Keratinocyte (primary cell): ENCODE measurements at regions not wholly inside any gene's neighbourhood (a gene's known extent, or its start where the extent isn't known, plus 50 kb on each side); places are given as distances from the start of the nearest gene placed in this dataset.

ENCODE experiments used
- DNase-seq: peaks from one replicate; pipeline ENCODE4 v3.0.0-alpha.2; 2011; ENCODE audit warnings: low read depth, missing footprints, low spot score
- FAIRE-seq: peaks from 2 replicates; lab custom pipeline; 2011; peaks lifted over from hg19 to GRCh38; lab: Jason Lieb, UNC
- H2AFZ ChIP-seq: 2 replicates; pipeline ENCODE4 v1.6.0; 2012; ENCODE audit warnings: low read length, control low read depth, inconsistent platforms; ENCODE audit not compliant: control insufficient read depth
- H3K27ac ChIP-seq: 2 replicates; pipeline ENCODE4 v1.5.1; 2011; ENCODE audit warnings: low read length; ENCODE audit not compliant: control insufficient read depth, insufficient read depth
- H3K27me3 ChIP-seq: 3 replicates; pipeline ENCODE4 v1.6.0; 2011; ENCODE audit warnings: low read length; ENCODE audit not compliant: control insufficient read depth, insufficient read depth; ENCODE audit errors: extremely low read depth
- H3K36me3 ChIP-seq, 2 experiments: 2 replicates in 1 of 2; 3 replicates in 1 of 2; pipeline ENCODE4 v1.5.1; 2011; ENCODE audit warnings: low read length in 2 of 2, mild to moderate bottlenecking in 1 of 2; ENCODE audit not compliant: control insufficient read depth in 2 of 2, insufficient read depth in 2 of 2; ENCODE audit errors: extremely low read depth in 1 of 2
- H3K4me1 ChIP-seq: 3 replicates; pipeline ENCODE4 v1.5.1; 2011; ENCODE audit warnings: low read length; ENCODE audit not compliant: control insufficient read depth, insufficient read depth; ENCODE audit errors: extremely low read depth
- H3K4me2 ChIP-seq: 3 replicates; pipeline ENCODE4 v1.6.0; 2011; ENCODE audit warnings: low read depth, low read length; ENCODE audit not compliant: control insufficient read depth, insufficient read depth; ENCODE audit errors: extremely low read depth
- H3K4me3 ChIP-seq, 3 experiments: fragments of 200-600 bp in 1 of 3; sonication (generic) in 1 of 3; 2 replicates in 2 of 3; 3 replicates in 1 of 3; pipeline ENCODE4 v1.5.1; 2011 to 2016; ENCODE audit warnings: low read length in 3 of 3, mild to moderate bottlenecking in 3 of 3, control low read depth in 2 of 3, inconsistent platforms in 1 of 3, low read depth in 1 of 3, mixed read lengths in 1 of 3, mixed run types in 1 of 3, moderate library complexity in 1 of 3; ENCODE audit not compliant: control insufficient read depth in 2 of 3, insufficient read depth in 2 of 3; ENCODE audit errors: extremely low read depth in 1 of 3
- H3K79me2 ChIP-seq: 2 replicates; pipeline ENCODE4 v1.6.0; 2012; ENCODE audit warnings: low read length; ENCODE audit not compliant: control insufficient read depth, insufficient read depth
- H3K9ac ChIP-seq: 3 replicates; pipeline ENCODE4 v1.6.0; 2011; ENCODE audit warnings: low read length; ENCODE audit not compliant: control insufficient read depth, insufficient read depth; ENCODE audit errors: extremely low read depth
- H3K9me1 ChIP-seq: 3 replicates; pipeline ENCODE4 v1.6.0; 2011; ENCODE audit warnings: low read length; ENCODE audit not compliant: control insufficient read depth, insufficient read depth; ENCODE audit errors: extremely low read depth
- H3K9me3 ChIP-seq: 2 replicates; pipeline ENCODE4 v1.5.1; 2012; ENCODE audit warnings: low read depth, low read length; ENCODE audit not compliant: control insufficient read depth
- H4K20me1 ChIP-seq: 3 replicates; pipeline ENCODE4 v1.6.0; 2011; ENCODE audit warnings: low read length; ENCODE audit not compliant: control insufficient read depth, insufficient read depth; ENCODE audit errors: extremely low read depth
- CTCF ChIP-seq, 3 experiments: IDR thresholded peaks in 1 of 3; conservative IDR thresholded peaks in 1 of 3; optimal IDR thresholded peaks in 1 of 3; 2 replicates in 2 of 3; 3 replicates in 1 of 3; pipeline versions ENCODE3 to v1.5.1; 2011; ENCODE audit warnings: low read length in 3 of 3, mild to moderate bottlenecking in 3 of 3, moderate library complexity in 2 of 3, control low read depth in 1 of 3, inconsistent platforms in 1 of 3; ENCODE audit not compliant: insufficient read depth in 2 of 3; ENCODE audit errors: extremely low read depth in 1 of 3
- EZH2 ChIP-seq: IDR thresholded peaks from one replicate; pipeline ENCODE4 v1.6.1; 2012; ENCODE audit warnings: inconsistent platforms, mild to moderate bottlenecking, low read length, moderate library complexity
- dilution Hi-C: fragments of 300-500 bp; cut with MboI; formaldehyde crosslinking; loops from one replicate; pipeline ENCODE4 v1.7.0; 2020; ENCODE audit warnings: low sequenced_read_pairs; ENCODE audit not compliant: extremely low pct_ligation_motif_present

- no peak for DNase-seq
- H3K9me3 ChIP-seq = no peaks in the 10 kb centered on the region
These were observed 1191.3 kb upstream of the TENM4 start for GRCh38 chr11:80632156-80632555.

DNA sequence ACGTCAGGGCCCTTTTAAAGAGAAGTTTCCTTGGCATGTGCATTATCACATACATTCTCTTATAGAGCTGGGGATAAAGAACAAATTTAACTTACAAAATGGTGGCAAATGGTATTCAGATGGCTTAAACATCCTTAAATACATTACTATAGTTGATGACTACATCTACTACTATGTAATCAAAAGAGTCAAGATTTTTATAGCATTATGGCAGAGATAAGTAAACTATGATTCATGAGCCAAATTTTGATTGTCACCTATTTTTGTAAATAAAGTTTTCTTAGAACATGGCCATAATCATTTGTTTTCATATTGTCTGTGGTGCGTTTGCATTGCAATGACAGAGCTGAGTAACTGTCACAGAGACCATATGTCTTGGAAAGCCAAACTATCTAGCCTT is 1188.6 kb upstream of the TENM4 start:
- Histone ChIP-seq H2AFZ (no peak overlapping the region), H3K4me3 (no peak overlapping the region), H3K36me3 (no peaks in the 10 kb centered on the region), H3K27me3 (no peaks in the 10 kb centered on the region), H3K4me1 (no peaks in the 10 kb centered on the region), H3K27ac (no peak overlapping the region), H3K4me2 (no peak overlapping the region), H3K9me1 (no peaks in the 10 kb centered on the region), H3K9ac (no peak overlapping the region), H4K20me1 (no peaks in the 10 kb centered on the region), H3K9me3 (no peaks in the 10 kb centered on the region), H3K79me2 (no peaks in the 10 kb centered on the region)
- dilution Hi-C loops = no loop called here
- FAIRE-seq = no peak
- no peak for DNase-seq
- TF ChIP-seq CTCF (optimal IDR thresholded peaks at IDR 0.05 in 1 of 3, IDR thresholded peaks at IDR 0.05 in 1 of 3, conservative IDR thresholded peaks at IDR 0.05 in 1 of 3; ENCODE audit: extremely low read depth in 1 of 3, insufficient read depth in 2 of 3, low read length in 3 of 3) (no peak), EZH2 (no peak)

More at GRCh38 chr11:80632156-80632555, 1191.3 kb upstream of the TENM4 start:
- H3K79me2 ChIP-seq = no peaks in the 10 kb centered on the region
- TF ChIP-seq CTCF (optimal IDR thresholded peaks at IDR 0.05 in 1 of 3, IDR thresholded peaks at IDR 0.05 in 1 of 3, conservative IDR thresholded peaks at IDR 0.05 in 1 of 3; ENCODE audit: extremely low read depth in 1 of 3, insufficient read depth in 2 of 3, low read length in 3 of 3) = no peak
- no peak for TF ChIP-seq EZH2
- no peaks in the 10 kb centered on the region for H4K20me1 ChIP-seq
- H3K4me3 ChIP-seq = no peak overlapping the region
- H3K4me1 ChIP-seq = no peaks in the 10 kb centered on the region
- H3K36me3 ChIP-seq = no peaks in the 10 kb centered on the region
- H3K27me3 ChIP-seq = no peaks in the 10 kb centered on the region
- no peak for FAIRE-seq
- H3K9me1 ChIP-seq = no peaks in the 10 kb centered on the region
- no peak overlapping the region for H3K27ac ChIP-seq
- H3K4me2 ChIP-seq = no peak overlapping the region
- dilution Hi-C loops = no loop called here
- H2AFZ ChIP-seq = no peak overlapping the region
- H3K9ac ChIP-seq = no peak overlapping the region
